ENCODE measurements at regions not wholly inside any gene's neighbourhood (a gene's known extent, or its start where the extent isn't known, plus 50 kb on each side); places are given as distances from the start of the nearest gene placed in this dataset.

GRCh38 chr5:124090115-124090514, 578.1 kb downstream of the CSNK1G3 start:
- TF ChIP-seq CTCF (conservative IDR thresholded peaks at IDR 0.05; ENCODE audit: low read depth, low read length) (no peak), EZH2 (IDR thresholded peaks at IDR 0.05; ENCODE audit: borderline replicate concordance, low read depth, low read length, poor library complexity, severe bottlenecking) (no peak)
